DOHH2 (cell line): ENCODE measurements at regions not wholly inside any gene's neighbourhood (a gene's known extent, or its start where the extent isn't known, plus 50 kb on each side); places are given as distances from the start of the nearest gene placed in this dataset.

Experiments
- CTCF ChIP-seq: fragments of 200-600 bp; sonication (generic); IDR thresholded peaks from one replicate; pipeline ENCODE4 v1.5.1; 2014; ENCODE audit warnings: antibody characterized with exemption, mild to moderate bottlenecking, low read depth, low read length; ENCODE audit not compliant: poor library complexity, severe bottlenecking
- EZH2phosphoT487 ChIP-seq: fragments of 200-600 bp; sonication (generic); IDR thresholded peaks from 2 replicates; pipeline ENCODE4 v1.6.1; 2017; ENCODE audit warnings: borderline replicate concordance, mild to moderate bottlenecking, antibody characterized with exemption, low read length, moderate library complexity, mixed read lengths

GRCh38 chr11:109926941-109927340, 166.3 kb upstream of the ZC3H12C start:
- TF ChIP-seq CTCF (no peak), EZH2phosphoT487 (no peak)
